GM19035 (cell line): ENCODE measurements at regions not wholly inside any gene's neighbourhood (a gene's known extent, or its start where the extent isn't known, plus 50 kb on each side); places are given as distances from the start of the nearest gene placed in this dataset.

Source experiments
- ATAC-seq: cut with Tn5 transposase; IDR thresholded peaks from one replicate; pipeline ENCODE4 v1.9.1; 2021; ENCODE audit not compliant: unreplicated experiment

- no peak for ATAC-seq
These were observed 662.4 kb downstream of the TBC1D4 start for GRCh38 chr13:74819549-74819948.

GRCh38 chr13:74816737-74817136 lies 665.2 kb downstream of the TBC1D4 start:
- ATAC-seq: no peak

DNA sequence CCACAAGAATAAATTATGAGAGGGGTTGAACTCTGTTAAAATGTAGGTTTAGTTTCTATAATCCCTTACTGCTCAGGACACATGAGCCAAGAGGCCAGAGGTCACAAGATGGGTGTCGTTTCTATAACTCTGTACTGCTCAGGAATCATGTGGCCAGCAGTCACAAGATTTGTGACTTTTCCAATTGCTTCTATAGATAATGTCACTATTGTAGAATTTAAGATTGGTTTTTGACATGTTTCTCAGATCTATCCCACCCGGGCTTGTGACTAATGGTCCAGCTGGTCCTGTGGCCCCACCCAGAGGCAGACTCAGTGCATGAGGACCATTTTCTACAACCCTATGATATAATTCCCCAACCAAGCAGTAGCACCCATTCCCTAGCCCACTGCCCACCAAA lies 662.0 kb upstream of the KLF12 start:
- ATAC-seq: no peak

DNA sequence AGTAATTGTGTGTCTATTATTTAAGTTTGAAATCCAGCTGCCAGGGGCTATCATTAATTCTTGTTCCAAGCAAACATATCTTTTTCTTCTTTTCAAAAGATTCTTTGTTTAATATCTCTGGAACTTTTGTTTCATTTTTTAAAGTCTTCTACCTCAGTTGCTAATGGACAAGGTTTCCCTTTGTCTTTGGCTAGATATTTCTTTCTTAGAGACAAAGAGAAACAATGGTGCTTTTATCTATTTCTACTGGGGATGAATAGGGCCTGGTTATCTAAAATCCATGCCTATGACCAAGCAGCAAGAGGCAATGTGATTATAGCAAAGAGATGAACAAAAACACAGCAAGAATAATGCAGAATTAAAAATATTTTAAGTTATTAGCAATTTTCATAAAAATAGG lies 661.3 kb upstream of the KLF12 start:
- no peak for ATAC-seq

DNA sequence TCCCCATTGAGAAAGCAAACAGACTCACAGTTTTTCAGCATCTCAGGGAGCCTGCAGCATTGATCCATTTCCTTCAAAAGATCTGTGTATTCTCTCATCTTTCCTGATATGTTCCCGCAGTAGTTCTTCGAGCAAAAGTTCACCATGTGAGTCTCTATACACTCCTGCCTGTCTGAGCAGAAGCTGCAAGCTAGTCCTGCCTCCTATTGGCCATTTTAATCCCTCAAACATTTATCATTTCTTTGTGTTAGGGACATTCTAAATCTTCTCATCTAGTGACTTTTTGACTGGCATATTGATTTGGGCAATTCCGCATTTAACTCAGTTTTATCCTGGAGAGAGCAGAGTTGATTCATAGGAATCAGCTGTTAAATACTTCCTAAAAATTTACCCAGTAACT lies 660.4 kb upstream of the KLF12 start:
- no peak for ATAC-seq

GRCh38 chr13:74794147-74794546 lies 659.9 kb upstream of the KLF12 start:
- ATAC-seq: no peak

DNA sequence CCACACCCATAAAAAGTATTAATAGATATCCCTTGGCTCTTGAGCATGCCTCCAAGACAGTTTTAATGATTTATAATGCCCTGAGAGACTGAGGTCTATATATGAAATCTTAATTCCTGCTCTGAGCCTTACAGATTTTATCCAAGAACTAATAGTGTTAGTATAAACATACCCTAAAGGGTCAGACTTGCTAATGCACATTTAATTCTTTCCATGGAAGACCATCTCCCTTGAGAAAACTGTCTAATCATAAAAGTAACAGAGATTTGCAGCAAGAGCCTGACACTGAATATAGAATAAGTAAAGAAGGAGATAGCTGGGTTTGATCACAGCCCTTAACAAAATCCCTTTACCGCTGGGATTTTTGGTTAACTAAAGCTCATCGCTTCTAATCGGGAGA lies 650.8 kb upstream of the KLF12 start:
- no peak for ATAC-seq

- no peak for ATAC-seq
These were observed 644.7 kb upstream of the KLF12 start for GRCh38 chr13:74778946-74779345.

GRCh38 chr13:74778087-74778486 lies 643.9 kb upstream of the KLF12 start:
- ATAC-seq: no peak

- no peak for ATAC-seq
These were observed 640.1 kb upstream of the KLF12 start for GRCh38 chr13:74774264-74774663.

GRCh38 chr13:74773248-74773647 lies 639.0 kb upstream of the KLF12 start:
- ATAC-seq: no peak

- no peak for ATAC-seq
These were observed 637.8 kb upstream of the KLF12 start for GRCh38 chr13:74771964-74772363.

- no peak for ATAC-seq
These were observed 636.2 kb upstream of the KLF12 start for GRCh38 chr13:74770361-74770760.

GRCh38 chr13:74769333-74769732 lies 635.1 kb upstream of the KLF12 start:
- ATAC-seq: no peak

DNA sequence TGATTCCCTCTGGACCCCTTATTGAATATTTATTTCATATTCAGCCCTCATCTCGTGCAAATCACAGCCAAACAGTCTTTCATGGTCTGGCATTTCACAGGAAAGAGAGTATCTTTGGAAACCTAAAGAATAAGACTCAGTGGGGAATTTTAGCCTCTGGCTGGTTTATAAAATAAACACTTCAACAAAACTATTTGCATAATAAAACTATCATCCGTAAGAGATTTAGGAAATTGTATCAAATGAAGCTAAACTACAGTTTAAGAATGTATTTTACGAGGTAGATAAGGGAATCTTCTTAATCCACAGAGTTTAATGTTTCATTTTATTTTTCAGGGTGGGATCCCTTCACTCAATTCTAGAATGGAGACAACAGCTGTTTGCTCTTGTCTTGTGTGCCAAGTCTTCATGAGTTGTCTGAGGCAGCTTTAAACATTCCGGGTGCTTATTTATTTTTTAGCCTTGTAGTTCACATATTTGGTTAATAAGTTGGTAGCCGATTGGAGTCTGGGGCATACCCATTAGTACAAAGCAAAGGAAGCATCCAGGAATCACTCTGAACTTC lies 634.4 kb upstream of the KLF12 start:
- ATAC-seq: no peak

GRCh38 chr13:74767050-74767449 lies 632.8 kb upstream of the KLF12 start:
- no peak for ATAC-seq

DNA sequence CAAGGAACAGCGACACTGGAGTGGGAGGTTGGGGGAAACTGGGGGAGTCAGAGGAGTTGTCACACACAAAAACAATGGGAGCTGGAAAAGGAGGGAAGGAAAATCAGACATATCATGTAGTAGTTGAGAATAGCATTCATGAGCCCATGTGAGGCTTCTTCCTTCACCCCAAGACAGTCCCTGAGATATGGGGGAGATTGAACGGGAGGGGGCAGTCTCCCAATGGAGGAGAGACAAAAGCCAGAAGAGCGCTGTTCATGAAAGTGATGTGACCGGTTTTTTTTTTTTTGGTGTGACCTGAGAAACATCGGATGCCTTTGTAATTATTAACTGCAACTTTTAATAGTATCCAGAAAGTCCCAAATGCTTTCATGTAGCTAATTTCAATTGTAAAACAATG lies 631.8 kb upstream of the KLF12 start:
- ATAC-seq: no peak

DNA sequence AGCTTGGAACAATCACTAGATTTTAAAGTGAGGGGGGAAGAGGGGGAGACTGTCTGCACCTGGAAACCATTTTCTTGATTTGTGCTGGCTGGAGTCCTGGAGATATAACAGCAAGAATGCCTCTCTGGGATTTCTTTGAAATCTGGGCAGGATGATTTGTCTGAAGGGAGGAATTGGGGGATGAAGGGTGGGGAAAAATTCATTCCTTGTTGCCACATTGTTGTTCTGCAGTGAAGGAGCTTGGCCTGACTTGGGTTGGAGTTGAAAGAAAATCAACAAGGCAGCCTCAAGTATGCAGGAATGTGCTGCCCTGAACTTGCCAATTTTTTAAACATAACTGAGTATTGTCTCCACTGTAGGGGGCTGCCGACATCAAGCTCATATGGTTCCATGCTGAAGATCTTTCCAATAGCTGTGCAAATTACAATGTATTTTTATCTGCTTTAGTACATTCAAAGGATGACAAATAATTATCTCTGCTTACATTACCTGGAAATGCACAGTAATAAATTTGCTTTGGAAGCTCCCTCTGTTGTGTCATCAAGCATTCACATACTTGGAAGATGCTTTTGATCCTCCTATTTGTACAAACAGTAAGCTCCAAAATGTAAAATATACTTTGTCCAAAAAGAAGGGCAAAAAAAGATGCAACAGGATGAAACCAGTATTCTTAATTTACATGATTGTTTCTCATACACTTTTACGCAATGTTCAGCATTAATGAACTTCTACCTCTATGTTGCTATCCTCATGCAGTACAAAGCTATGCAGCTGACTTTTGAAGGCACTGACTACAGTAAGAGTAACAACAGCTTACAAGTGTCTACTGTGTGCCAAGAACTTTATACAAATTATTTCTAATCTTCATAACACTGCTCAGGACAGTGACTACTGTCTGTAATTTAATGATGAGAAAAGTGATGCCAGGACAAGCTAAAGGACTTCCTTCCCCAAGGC lies 627.9 kb upstream of the KLF12 start:
- no peak for ATAC-seq

GRCh38 chr13:74758188-74758587 lies 624.0 kb upstream of the KLF12 start:
- ATAC-seq: no peak

DNA sequence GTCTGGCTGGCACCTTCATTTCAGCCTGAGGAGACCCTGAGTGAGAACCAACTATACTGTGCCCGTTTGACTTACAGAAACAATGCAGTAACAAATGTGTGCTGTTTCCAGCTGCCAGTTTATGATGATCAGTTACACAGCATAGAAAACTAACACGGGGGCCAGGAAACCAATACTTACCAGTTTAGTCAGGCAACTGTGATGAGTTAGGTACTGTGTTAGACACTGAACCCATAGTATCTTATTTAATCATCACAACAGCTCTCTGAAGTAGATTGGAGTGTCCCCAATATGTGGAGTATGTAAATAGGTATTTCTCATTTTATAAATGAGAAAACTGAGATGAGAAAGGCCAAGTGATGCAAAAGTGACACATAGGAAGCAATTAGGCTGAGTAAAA lies 620.9 kb upstream of the KLF12 start:
- no peak for ATAC-seq

DNA sequence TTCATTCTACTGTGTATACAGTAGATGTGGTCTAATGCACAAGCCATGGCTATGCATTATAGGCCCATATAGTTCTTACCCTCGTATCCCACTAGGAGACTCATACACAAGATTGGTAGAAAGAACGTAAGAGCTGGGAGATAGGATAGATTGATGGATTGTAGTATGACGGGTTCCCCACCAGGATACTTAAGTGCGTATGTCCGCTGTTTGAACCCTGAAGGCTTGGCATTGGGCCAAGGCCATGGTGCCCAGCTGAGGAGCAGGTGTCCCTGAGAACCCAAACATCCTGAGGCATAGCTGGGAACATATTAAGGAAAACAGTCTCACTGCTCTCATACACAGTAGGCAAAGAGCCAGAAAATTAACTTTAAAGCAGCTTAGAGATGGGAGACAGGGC lies 617.5 kb upstream of the KLF12 start:
- ATAC-seq: no peak

DNA sequence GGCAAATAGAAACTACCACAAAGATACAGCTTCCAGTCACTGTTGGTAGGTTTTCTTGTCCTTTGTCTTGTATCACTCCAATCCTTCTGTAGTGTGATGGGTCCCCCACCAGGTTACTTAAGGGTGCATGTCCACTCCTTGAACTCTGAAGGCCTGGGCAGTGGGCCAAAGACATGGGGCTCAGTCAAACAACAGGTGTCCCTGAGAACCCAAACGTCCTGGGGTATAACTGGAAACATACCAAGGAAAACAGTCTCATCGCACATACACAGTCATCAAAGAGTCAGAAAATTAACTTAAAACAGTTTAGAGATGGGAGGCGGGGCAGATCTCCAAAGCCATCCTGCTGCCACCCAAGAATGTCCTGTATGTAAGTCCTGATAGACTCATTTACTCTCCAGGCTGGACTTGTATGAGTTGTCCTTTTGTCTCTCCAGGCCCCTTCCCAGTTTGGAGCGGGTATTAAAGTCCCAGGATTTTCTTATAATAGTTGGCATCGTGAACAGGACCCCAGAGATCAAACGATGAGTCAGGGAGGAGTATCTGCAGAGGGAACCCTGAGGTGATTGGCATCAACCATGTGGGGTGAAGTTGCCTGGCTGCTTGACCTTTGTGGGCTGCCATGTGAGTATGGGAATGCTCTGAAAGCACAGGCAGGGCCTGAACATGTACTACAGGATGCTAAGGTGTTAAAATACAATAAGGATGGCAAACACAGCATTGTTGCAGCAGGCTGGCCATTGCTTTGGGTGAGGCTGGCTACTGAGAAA lies 613.2 kb upstream of the KLF12 start:
- no peak for ATAC-seq
